Daoy (cell line): ENCODE measurements at regions not wholly inside any gene's neighbourhood (a gene's known extent, or its start where the extent isn't known, plus 50 kb on each side); places are given as distances from the start of the nearest gene placed in this dataset.
A peak's percentile ranks its signal among the peaks of the same experiment; 100 is the strongest.

ENCODE experiments used
- DNase-seq: peaks from one replicate; pipeline ENCODE4 v3.0.0-alpha.2; 2015; ENCODE audit warnings: low read depth

GRCh38 chr9:111195766-111196165 lies 134.3 kb downstream of the OR2K2 start:
- DNase-seq: no peak

- no peak for DNase-seq
These were observed 136.9 kb downstream of the OR2K2 start for GRCh38 chr9:111193095-111193494.

GRCh38 chr9:111192650-111193049 lies 137.4 kb downstream of the OR2K2 start:
- no peak for DNase-seq

- no peak for DNase-seq
These were observed 139.7 kb downstream of the OR2K2 start for GRCh38 chr9:111190347-111190746.

GRCh38 chr9:111187376-111187775 lies 142.6 kb downstream of the OR2K2 start:
- no peak for DNase-seq

- DNase-seq: no peak
These were observed 143.9 kb downstream of the OR2K2 start for GRCh38 chr9:111186021-111186530.

- no peak for DNase-seq
These were observed 142.5 kb upstream of the LPAR1 start for GRCh38 chr9:111180811-111181210.

GRCh38 chr9:111179577-111179976 lies 141.3 kb upstream of the LPAR1 start:
- DNase-seq: peak; percentile 15

GRCh38 chr9:111178331-111179055 lies 140.2 kb upstream of the LPAR1 start:
- DNase-seq: peak; percentile 88

GRCh38 chr9:111176511-111176910 lies 138.2 kb upstream of the LPAR1 start:
- no peak for DNase-seq

GRCh38 chr9:111175350-111175749 lies 137.1 kb upstream of the LPAR1 start:
- no peak for DNase-seq

GRCh38 chr9:111167341-111167740 lies 129.1 kb upstream of the LPAR1 start:
- no peak for DNase-seq

- no peak for DNase-seq
These were observed 125.6 kb upstream of the LPAR1 start for GRCh38 chr9:111163716-111164389.

GRCh38 chr9:111162026-111162425 lies 123.8 kb upstream of the LPAR1 start:
- no peak for DNase-seq

GRCh38 chr9:111161015-111161415 lies 122.7 kb upstream of the LPAR1 start:
- peak; percentile 52 for DNase-seq

- DNase-seq: no peak
These were observed 120.7 kb upstream of the LPAR1 start for GRCh38 chr9:111158999-111159398.

- DNase-seq: no peak
These were observed 120.1 kb upstream of the LPAR1 start for GRCh38 chr9:111158363-111158762.

- DNase-seq: no peak
These were observed 115.9 kb upstream of the LPAR1 start for GRCh38 chr9:111154081-111154562.

GRCh38 chr9:111152614-111153406 lies 114.5 kb upstream of the LPAR1 start:
- DNase-seq: no peak

GRCh38 chr9:111151537-111151936 lies 113.3 kb upstream of the LPAR1 start:
- no peak for DNase-seq

- DNase-seq: no peak
These were observed 111.9 kb upstream of the LPAR1 start for GRCh38 chr9:111150181-111150580.

GRCh38 chr9:111149018-111149759 lies 110.9 kb upstream of the LPAR1 start:
- DNase-seq: no peak
